ENCODE measurements at regions not wholly inside any gene's neighbourhood (a gene's known extent, or its start where the extent isn't known, plus 50 kb on each side); places are given as distances from the start of the nearest gene placed in this dataset.

DNA sequence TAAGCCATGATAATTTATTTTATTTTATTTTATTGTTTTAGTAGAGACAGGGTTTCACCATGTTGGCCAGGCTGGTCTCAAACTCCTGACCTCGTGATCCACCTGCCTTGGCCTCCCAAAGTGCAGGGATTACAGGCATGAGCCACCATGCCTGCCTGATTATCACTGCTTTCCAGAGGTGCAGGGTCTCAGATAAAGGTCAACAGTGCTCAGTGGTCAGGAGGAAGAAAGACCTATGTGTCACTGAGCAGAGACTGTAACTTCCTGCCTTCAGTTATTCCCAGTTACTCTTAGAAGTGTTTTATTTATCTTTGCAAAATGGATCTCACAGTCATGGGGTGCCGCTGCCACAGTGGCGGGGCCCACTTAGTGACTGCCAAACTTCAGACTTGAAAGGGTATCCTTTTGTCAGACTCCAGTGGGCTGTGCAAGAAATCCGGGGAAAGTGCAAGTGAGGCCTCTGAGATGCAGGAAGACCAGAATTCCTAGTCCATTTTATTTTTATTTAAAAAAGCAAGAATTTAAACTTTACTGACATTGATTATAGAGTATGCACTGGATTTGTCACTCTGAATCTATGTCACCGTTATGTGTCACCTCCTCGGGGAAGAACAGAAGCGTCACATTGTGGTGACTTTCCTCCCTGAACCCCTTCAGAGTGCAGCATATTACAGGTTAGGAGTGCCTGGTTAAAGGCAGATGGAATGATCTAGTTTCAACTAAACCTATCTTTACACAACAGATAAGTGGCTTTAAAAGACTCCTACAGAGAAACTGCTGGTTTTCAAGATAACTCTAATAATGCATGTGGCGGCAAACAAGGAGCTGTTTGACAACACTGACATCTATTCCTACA, 59.1 kb upstream of the BICD1 start:
- no peak for DNase-seq

DNA sequence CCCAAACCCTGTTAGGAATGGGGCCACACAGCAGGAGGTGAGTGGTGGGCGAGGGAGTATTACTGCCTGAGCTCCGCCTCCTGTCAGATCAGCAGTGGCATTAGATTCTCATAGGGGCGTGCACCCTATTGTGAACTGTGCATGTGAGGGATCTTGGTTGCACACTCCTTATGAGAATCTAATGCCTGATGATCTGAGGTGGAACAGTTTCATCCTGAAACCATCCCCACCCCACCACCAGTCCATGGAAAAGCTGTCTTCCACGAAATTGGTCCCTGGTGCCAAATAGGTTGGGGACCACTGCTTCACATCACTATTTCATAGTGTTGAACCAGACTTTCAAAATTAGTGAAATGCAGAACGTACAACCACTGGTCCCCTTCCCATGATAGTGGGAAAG, 57.9 kb upstream of the BICD1 start:
- no peak for DNase-seq

- DNase-seq = no peak
Observed at GRCh38 chr12:32049956-32050355, 56.7 kb upstream of the BICD1 start.

GRCh38 chr12:32051511-32052211, 55.0 kb upstream of the BICD1 start:
- peak; percentile 95 for DNase-seq

GRCh38 chr12:32052212-32052713, 54.4 kb upstream of the BICD1 start:
- DNase-seq = peak; percentile 9

- DNase-seq = no peak
Observed at GRCh38 chr12:32053881-32054624, 52.6 kb upstream of the BICD1 start.
